ENCODE measurements at regions not wholly inside any gene's neighbourhood (a gene's known extent, or its start where the extent isn't known, plus 50 kb on each side); places are given as distances from the start of the nearest gene placed in this dataset.
"Not testable (repeated sequence)": the region's sequence is repeated elsewhere in the genome, so short reads cannot be mapped to it uniquely, and the experiment has no call there.

- Histone ChIP-seq H3K27me3 (ENCODE audit: control insufficient read depth in 2 of 2, insufficient read depth in 2 of 2, low read length in 2 of 2) (no peaks in the 10 kb centered on the region), H3K4me3 (replicated peaks in 1 of 3; ENCODE audit: insufficient read depth in 1 of 3, low read depth in 1 of 3, low read length in 3 of 3) (no peak overlapping the region), H2AFZ (ENCODE audit: low read depth, low read length) (no peak overlapping the region), H3K4me2 (ENCODE audit: insufficient read depth, low read length) (no peak overlapping the region), H3K27ac (ENCODE audit: insufficient read depth, low read depth, low read length) (no peak overlapping the region), H3K79me2 (ENCODE audit: control insufficient read depth, insufficient read depth, low read length) (no peaks in the 10 kb centered on the region), H3K9ac (replicated peaks; ENCODE audit: extremely low read depth, insufficient read depth, low read length) (no peak overlapping the region), H4K20me1 (replicated peaks; ENCODE audit: control insufficient read depth, extremely low read depth, insufficient read depth, low read length) (no peaks in the 10 kb centered on the region), H3K4me1 (ENCODE audit: control insufficient read depth, extremely low read depth, insufficient read depth, low read length) (no peaks in the 10 kb centered on the region), H3K36me3 (ENCODE audit: control insufficient read depth in 2 of 2, extremely low read depth in 1 of 2, insufficient read depth in 2 of 2, low read length in 2 of 2) (no peaks in the 10 kb centered on the region), H3K9me3 (replicated peaks; ENCODE audit: control insufficient read depth, insufficient read depth, low read length) (peaks cover 2% of the 10 kb centered on the region), H3K9me1 (replicated peaks; ENCODE audit: control insufficient read depth, extremely low read depth, insufficient read depth, low read length) (no peaks in the 10 kb centered on the region)
- FAIRE-seq, result no peak
- dilution Hi-C loops (cut with MboI; ENCODE audit: extremely low pct_ligation_motif_present, low sequenced_read_pairs) (no loop called here), intact Hi-C loops (cut with micrococcal nuclease) (no loop called here)
- no TSS peak for BruUV-seq (replicated peaks)
- POLR2A ChIA-PET, result no interaction called here
- no peak for TF ChIP-seq MAX (IDR thresholded peaks at IDR 0.05; ENCODE audit: insufficient read depth, insufficient read length)
- CTCF ChIA-PET, result no interaction called here
- no peak for DNase-seq (ENCODE audit: low read depth, low spot score)
Observed at GRCh38 chr1:104125970-104126369, 376.3 kb downstream of the AMY1C start.

DNA sequence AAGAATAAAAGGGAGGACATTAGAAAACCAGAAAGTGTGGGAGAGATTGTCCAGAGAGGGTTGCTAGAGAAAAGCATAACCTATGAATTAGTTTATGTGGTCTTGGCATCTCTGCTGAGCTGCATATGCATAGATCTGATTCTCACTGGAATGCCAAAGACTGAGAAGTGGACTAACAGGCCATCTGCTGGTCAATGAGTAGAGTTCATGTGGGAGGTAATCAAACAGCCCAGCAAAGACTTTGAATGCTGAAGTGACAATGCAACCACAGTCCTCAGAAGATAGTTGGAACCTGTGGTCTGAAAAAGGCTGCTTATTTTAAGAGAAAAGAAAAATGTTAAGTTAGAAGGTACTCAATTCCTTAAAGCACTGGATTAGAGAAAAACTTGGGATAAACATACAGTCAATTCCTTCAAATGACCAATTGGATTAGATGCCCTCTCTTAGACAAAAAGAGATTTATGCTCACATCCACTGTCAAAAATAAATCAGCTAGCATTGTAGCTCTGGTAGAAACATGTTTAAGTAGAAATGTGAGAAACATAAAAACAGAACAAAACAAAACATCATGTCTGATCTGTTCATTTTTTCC is 382.8 kb downstream of the AMY1C start:
- dilution Hi-C loops (cut with MboI; ENCODE audit: extremely low pct_ligation_motif_present, low sequenced_read_pairs), result no loop called here
- FAIRE-seq, result no peak
- Histone ChIP-seq H3K79me2 (ENCODE audit: control insufficient read depth, insufficient read depth, low read length) (no peaks in the 10 kb centered on the region), H3K4me2 (ENCODE audit: insufficient read depth, low read length) (no peak overlapping the region), H4K20me1 (replicated peaks; ENCODE audit: control insufficient read depth, extremely low read depth, insufficient read depth, low read length) (no peaks in the 10 kb centered on the region), H3K9me1 (replicated peaks; ENCODE audit: control insufficient read depth, extremely low read depth, insufficient read depth, low read length) (no peaks in the 10 kb centered on the region), H3K4me1 (ENCODE audit: control insufficient read depth, extremely low read depth, insufficient read depth, low read length) (no peaks in the 10 kb centered on the region), H2AFZ (ENCODE audit: low read depth, low read length) (no peak overlapping the region), H3K27me3 (ENCODE audit: control insufficient read depth in 2 of 2, insufficient read depth in 2 of 2, low read length in 2 of 2) (no peaks in the 10 kb centered on the region), H3K9me3 (replicated peaks; ENCODE audit: control insufficient read depth, insufficient read depth, low read length) (peaks cover 2% of the 10 kb centered on the region), H3K4me3 (replicated peaks in 1 of 3; ENCODE audit: insufficient read depth in 1 of 3, low read depth in 1 of 3, low read length in 3 of 3) (no peak overlapping the region), H3K36me3 (ENCODE audit: control insufficient read depth in 2 of 2, extremely low read depth in 1 of 2, insufficient read depth in 2 of 2, low read length in 2 of 2) (no peaks in the 10 kb centered on the region), H3K27ac (ENCODE audit: insufficient read depth, low read depth, low read length) (no peak overlapping the region), H3K9ac (replicated peaks; ENCODE audit: extremely low read depth, insufficient read depth, low read length) (no peak overlapping the region)
- CTCF ChIA-PET, result no interaction called here
- POLR2A ChIA-PET, result no interaction called here
- TF ChIP-seq, protein P1, sequence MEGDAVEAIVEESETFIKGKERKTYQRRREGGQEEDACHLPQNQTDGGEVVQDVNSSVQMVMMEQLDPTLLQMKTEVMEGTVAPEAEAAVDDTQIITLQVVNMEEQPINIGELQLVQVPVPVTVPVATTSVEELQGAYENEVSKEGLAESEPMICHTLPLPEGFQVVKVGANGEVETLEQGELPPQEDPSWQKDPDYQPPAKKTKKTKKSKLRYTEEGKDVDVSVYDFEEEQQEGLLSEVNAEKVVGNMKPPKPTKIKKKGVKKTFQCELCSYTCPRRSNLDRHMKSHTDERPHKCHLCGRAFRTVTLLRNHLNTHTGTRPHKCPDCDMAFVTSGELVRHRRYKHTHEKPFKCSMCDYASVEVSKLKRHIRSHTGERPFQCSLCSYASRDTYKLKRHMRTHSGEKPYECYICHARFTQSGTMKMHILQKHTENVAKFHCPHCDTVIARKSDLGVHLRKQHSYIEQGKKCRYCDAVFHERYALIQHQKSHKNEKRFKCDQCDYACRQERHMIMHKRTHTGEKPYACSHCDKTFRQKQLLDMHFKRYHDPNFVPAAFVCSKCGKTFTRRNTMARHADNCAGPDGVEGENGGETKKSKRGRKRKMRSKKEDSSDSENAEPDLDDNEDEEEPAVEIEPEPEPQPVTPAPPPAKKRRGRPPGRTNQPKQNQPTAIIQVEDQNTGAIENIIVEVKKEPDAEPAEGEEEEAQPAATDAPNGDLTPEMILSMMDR (IDR thresholded peaks at IDR 0.05; ENCODE audit: extremely low read depth in 1 of 2, insufficient read depth in 1 of 2, low read depth in 1 of 2, low read length in 2 of 2), result no peak
- no peak for TF ChIP-seq POLR2AphosphoS5 (IDR thresholded peaks at IDR 0.05; ENCODE audit: insufficient read depth, low read depth, low read length)
- no peak for TF ChIP-seq GATA2 (IDR thresholded peaks at IDR 0.05; ENCODE audit: insufficient read depth, insufficient read length, low read depth, low read length)
- no peak for TF ChIP-seq POLR2A (IDR thresholded peaks at IDR 0.05; ENCODE audit: low read depth, low read length)
- TF ChIP-seq MYC (IDR thresholded peaks at IDR 0.05; ENCODE audit: low read depth, low read length), result no peak
- TF ChIP-seq JUN (IDR thresholded peaks at IDR 0.05; ENCODE audit: borderline replicate concordance, insufficient read depth, insufficient read length, low read depth), result no peak
- TF ChIP-seq MAX (IDR thresholded peaks at IDR 0.05; ENCODE audit: insufficient read depth, insufficient read length), result no peak
- TF ChIP-seq EZH2 (IDR thresholded peaks at IDR 0.05; ENCODE audit: borderline replicate concordance, low read depth, low read length, severe bottlenecking), result no peak
- TF ChIP-seq FOS (IDR thresholded peaks at IDR 0.05; ENCODE audit: borderline replicate concordance, insufficient read depth, low read length), result no peak
- DNase-seq (ENCODE audit: low read depth, low spot score), result no peak
- no TSS peak for BruUV-seq (replicated peaks)
- intact Hi-C loops (cut with micrococcal nuclease), result no loop called here

DNA sequence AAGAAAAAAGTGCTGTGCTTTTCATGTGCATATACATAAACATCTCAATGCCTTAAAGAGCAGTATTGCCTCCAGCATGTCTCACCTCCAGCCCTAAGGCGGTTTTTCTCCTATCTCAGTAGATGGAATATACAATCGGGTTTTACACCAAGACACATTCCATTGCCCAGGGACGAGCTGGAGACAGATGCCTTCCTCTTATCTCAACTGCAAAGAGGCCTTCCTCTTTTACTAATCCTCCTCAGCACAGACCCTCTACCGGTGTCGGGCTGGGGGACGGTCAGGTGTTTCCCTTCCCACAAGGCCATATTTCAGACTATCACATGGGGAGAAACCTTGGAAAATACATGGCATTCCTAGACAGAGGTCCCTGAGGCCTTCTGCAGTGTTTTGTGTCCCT is 385.3 kb downstream of the AMY1C start:
- POLR2A ChIA-PET; H3K9ac ChIP-seq (replicated peaks; ENCODE audit: extremely low read depth, insufficient read depth, low read length); H3K9me3 ChIP-seq (replicated peaks; ENCODE audit: control insufficient read depth, insufficient read depth, low read length); H3K4me2 ChIP-seq (ENCODE audit: insufficient read depth, low read length); H2AFZ ChIP-seq (ENCODE audit: low read depth, low read length); H4K20me1 ChIP-seq (replicated peaks; ENCODE audit: control insufficient read depth, extremely low read depth, insufficient read depth, low read length); FAIRE-seq; H3K27ac ChIP-seq (ENCODE audit: insufficient read depth, low read depth, low read length); H3K27me3 ChIP-seq (ENCODE audit: control insufficient read depth in 2 of 2, insufficient read depth in 2 of 2, low read length in 2 of 2); H3K4me3 ChIP-seq (replicated peaks in 1 of 3; ENCODE audit: insufficient read depth in 1 of 3, low read depth in 1 of 3, low read length in 3 of 3); H3K4me1 ChIP-seq (ENCODE audit: control insufficient read depth, extremely low read depth, insufficient read depth, low read length); H3K36me3 ChIP-seq (ENCODE audit: control insufficient read depth in 2 of 2, extremely low read depth in 1 of 2, insufficient read depth in 2 of 2, low read length in 2 of 2); H3K79me2 ChIP-seq (ENCODE audit: control insufficient read depth, insufficient read depth, low read length); intact Hi-C loops (cut with micrococcal nuclease); dilution Hi-C loops (cut with MboI; ENCODE audit: extremely low pct_ligation_motif_present, low sequenced_read_pairs); H3K9me1 ChIP-seq (replicated peaks; ENCODE audit: control insufficient read depth, extremely low read depth, insufficient read depth, low read length); CTCF ChIA-PET; BruUV-seq (replicated peaks); DNase-seq (ENCODE audit: low read depth, low spot score): not testable (repeated sequence)

All from endothelial cell of umbilical vein (primary cell).